ENCODE measurements at regions not wholly inside any gene's neighbourhood (a gene's known extent, or its start where the extent isn't known, plus 50 kb on each side); places are given as distances from the start of the nearest gene placed in this dataset.

- TF ChIP-seq MEF2B (IDR thresholded peaks at IDR 0.05; ENCODE audit: partially characterized antibody, poor library complexity, severe bottlenecking) (no peak), BRCA1 (IDR thresholded peaks at IDR 0.05; ENCODE audit: low read depth, low read length) (no peak), FOXM1 (IDR thresholded peaks at IDR 0.05; ENCODE audit: low read depth, low read length) (no peak), WRNIP1 (IDR thresholded peaks at IDR 0.05; ENCODE audit: borderline replicate concordance, low read depth, low read length) (no peak), IKZF1 (conservative IDR thresholded peaks at IDR 0.05) (no peak), KAT2A (conservative IDR thresholded peaks at IDR 0.05; ENCODE audit: control insufficient read depth, low read depth, low read length) (no peak), ATF2 (IDR thresholded peaks at IDR 0.05; ENCODE audit: low read length) (no peak)
These were observed 124.9 kb upstream of the ETAA1 start (continued) for GRCh38 chr2:67272195-67272594.

DNA sequence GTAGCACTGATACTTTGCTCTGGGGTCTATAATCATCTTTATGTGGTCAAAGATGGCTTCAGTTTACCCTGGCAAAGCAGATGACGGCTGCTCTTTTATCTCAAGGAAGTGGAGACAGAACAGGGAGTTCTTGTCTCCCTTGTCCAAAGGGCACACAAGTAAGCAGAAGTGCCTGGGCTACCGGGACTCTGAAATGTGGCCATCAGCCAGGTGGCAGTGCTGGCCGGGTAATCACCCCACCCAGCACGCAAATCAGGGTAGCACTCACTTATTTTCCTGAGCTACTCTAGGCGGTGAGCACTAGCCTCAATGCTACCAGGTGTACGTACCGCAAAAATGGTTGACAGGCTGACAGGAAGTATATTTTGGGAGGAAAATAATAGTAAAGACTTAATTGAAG, 119.7 kb upstream of the ETAA1 start:
- no peaks in the 10 kb centered on the region for H3K4me1 ChIP-seq (ENCODE audit: control insufficient read depth, insufficient read depth, low read length)
- no peak overlapping the region for H3K27ac ChIP-seq (ENCODE audit: control insufficient read depth, insufficient read depth)
- WGBS (ENCODE audit: insufficient coverage, insufficient replicate concordance, low lambda C conversion rate, missing lambda C conversion rate), result 53% methylated on average over 7 of the region's 7 CpGs
- H3K79me2 ChIP-seq (ENCODE audit: control insufficient read depth, insufficient read depth, low read length), result no peaks in the 10 kb centered on the region
- H3K9ac ChIP-seq (ENCODE audit: control insufficient read depth, insufficient read depth, low read length), result no peak overlapping the region
- H3K9me3 ChIP-seq (replicated peaks; ENCODE audit: control insufficient read depth, insufficient read depth, low read length), result no peaks in the 10 kb centered on the region
- DNase-seq (ENCODE audit: low read depth, low spot score), result no peak
- no peak for TF ChIP-seq IRF3 (IDR thresholded peaks at IDR 0.05)
- no peak for TF ChIP-seq SREBF1 (IDR thresholded peaks at IDR 0.05; ENCODE audit: low read length)
- TF ChIP-seq, protein P1, sequence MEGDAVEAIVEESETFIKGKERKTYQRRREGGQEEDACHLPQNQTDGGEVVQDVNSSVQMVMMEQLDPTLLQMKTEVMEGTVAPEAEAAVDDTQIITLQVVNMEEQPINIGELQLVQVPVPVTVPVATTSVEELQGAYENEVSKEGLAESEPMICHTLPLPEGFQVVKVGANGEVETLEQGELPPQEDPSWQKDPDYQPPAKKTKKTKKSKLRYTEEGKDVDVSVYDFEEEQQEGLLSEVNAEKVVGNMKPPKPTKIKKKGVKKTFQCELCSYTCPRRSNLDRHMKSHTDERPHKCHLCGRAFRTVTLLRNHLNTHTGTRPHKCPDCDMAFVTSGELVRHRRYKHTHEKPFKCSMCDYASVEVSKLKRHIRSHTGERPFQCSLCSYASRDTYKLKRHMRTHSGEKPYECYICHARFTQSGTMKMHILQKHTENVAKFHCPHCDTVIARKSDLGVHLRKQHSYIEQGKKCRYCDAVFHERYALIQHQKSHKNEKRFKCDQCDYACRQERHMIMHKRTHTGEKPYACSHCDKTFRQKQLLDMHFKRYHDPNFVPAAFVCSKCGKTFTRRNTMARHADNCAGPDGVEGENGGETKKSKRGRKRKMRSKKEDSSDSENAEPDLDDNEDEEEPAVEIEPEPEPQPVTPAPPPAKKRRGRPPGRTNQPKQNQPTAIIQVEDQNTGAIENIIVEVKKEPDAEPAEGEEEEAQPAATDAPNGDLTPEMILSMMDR (IDR thresholded peaks at IDR 0.05 in 2 of 3, conservative IDR thresholded peaks at IDR 0.05 in 1 of 3; ENCODE audit: control insufficient read depth in 2 of 3, extremely low read depth in 1 of 3, insufficient read depth in 1 of 3, low read depth in 3 of 3, low read length in 3 of 3), result peak in 1 of 3 experiments; percentile 31; a peak in 2 of 6 replicates
- TF ChIP-seq EP300 (IDR thresholded peaks at IDR 0.05; ENCODE audit: borderline replicate concordance in 1 of 2, control insufficient read depth in 1 of 2, low read depth in 2 of 2, low read length in 2 of 2), result no peak
- TF ChIP-seq SMC3 (IDR thresholded peaks at IDR 0.05; ENCODE audit: borderline replicate concordance, low read length), result peak; percentile 15; the same call in 1 of the 2 replicates
- no peaks in the 10 kb centered on the region for H3K27me3 ChIP-seq (replicated peaks in 1 of 2; ENCODE audit: control insufficient read depth in 2 of 2, insufficient read depth in 2 of 2, low read length in 1 of 2)
- H3K4me3 ChIP-seq, result no peak overlapping the region
- in situ Hi-C loops (cut with MboI), result no loop called here
- H3K4me2 ChIP-seq (ENCODE audit: control insufficient read depth, insufficient read depth), result no peak overlapping the region
- SMC1A ChIA-PET (ENCODE audit: uncharacterized antibody, unreplicated experiment), result interaction anchor here (0.6 to 1.6 kb wide), 5 partner anchors 198 to 564 kb away, joined by 3 to 5 read pairs (median 3); no protein-coding TSS in a partner anchor
- intact Hi-C loops (cut with micrococcal nuclease; ENCODE audit: unreplicated experiment), result no loop called here
- RAD21 ChIA-PET (ENCODE audit: unreplicated experiment), result interaction anchor here (0.8 to 1.0 kb wide), 2 partner anchors 198 to 374 kb away, joined by 3 read pairs; no protein-coding TSS in a partner anchor
- peak; percentile 40; the same call in 1 of the 3 replicates for ATAC-seq
- H2AFZ ChIP-seq (ENCODE audit: control insufficient read depth, low read depth, low read length), result no peak overlapping the region
- H4K20me1 ChIP-seq (ENCODE audit: control insufficient read depth, insufficient read depth), result no peaks in the 10 kb centered on the region
- H3K36me3 ChIP-seq (ENCODE audit: control insufficient read depth in 2 of 2, insufficient read depth in 2 of 2, low read length in 1 of 2), result no peaks in the 10 kb centered on the region
- no peak for FAIRE-seq
- no TSS peak for BruUV-seq (replicated peaks)
- CTCF ChIA-PET, result interaction anchor here (0.9 to 1.7 kb wide), 5 partner anchors 8 to 202 kb away, joined by 3 to 6 read pairs (median 4); no protein-coding TSS in a partner anchor
- POLR2A ChIA-PET, result no interaction called here

Measured in GM12878 (cell line).